Activated T-helper 2 cell treated with anti-CD3 and anti-CD28 coated beads, Interferon-gamma antibody, Interleukin-2, Interleukin-4, amounts not matched to agents 10 μg/mL and 5 μg/mL and 100 μg/mL, durations not matched to agents 14 hours and 24 hours and 36 hours (primary cell): ENCODE measurements at regions not wholly inside any gene's neighbourhood (a gene's known extent, or its start where the extent isn't known, plus 50 kb on each side); places are given as distances from the start of the nearest gene placed in this dataset.

Experiments
- DNase-seq: peaks from one replicate; pipeline ENCODE4 v3.0.0; 2021; ENCODE audit warnings: low spot score
- H3K27ac Mint-ChIP-seq: one replicate; pipeline ENCODE4 v1.8.0; 2021; ENCODE audit warnings: mixed read lengths
- H3K27me3 Mint-ChIP-seq: one replicate; pipeline ENCODE4 v1.8.0; 2021; ENCODE audit warnings: low read depth, mixed read lengths
- H3K36me3 Mint-ChIP-seq: one replicate; pipeline ENCODE4 v1.8.0; 2021; ENCODE audit warnings: low read depth, mixed read lengths
- H3K4me1 Mint-ChIP-seq: one replicate; pipeline ENCODE4 v1.8.0; 2021; ENCODE audit warnings: low read depth, mixed read lengths
- H3K4me3 Mint-ChIP-seq: one replicate; pipeline ENCODE4 v1.8.0; 2021; ENCODE audit warnings: low read depth, mild to moderate bottlenecking, moderate library complexity, mixed read lengths
- H3K9me3 Mint-ChIP-seq: one replicate; pipeline ENCODE4 v1.8.0; 2021; ENCODE audit warnings: mixed read lengths
- intact Hi-C: fragments of 100-400 bp; cut with micrococcal nuclease; formaldehyde crosslinking; loops from one replicate; pipeline ENCODE4 v1.15.1; 2023

- Mint-ChIP-seq H3K36me3 (no peaks in the 10 kb centered on the region), H3K4me3 (no peak overlapping the region), H3K27ac (no peak overlapping the region), H3K9me3 (no peaks in the 10 kb centered on the region), H3K27me3 (no peaks in the 10 kb centered on the region), H3K4me1 (no peaks in the 10 kb centered on the region)
- intact Hi-C loops = no loop called here
- no peak for DNase-seq
Measured at GRCh38 chr11:23679041-23679440, 817.8 kb upstream of the LUZP2 start.

GRCh38 chr11:23679981-23680380 is 816.9 kb upstream of the LUZP2 start:
- Mint-ChIP-seq H3K4me3 (no peak overlapping the region), H3K4me1 (no peaks in the 10 kb centered on the region), H3K27me3 (no peaks in the 10 kb centered on the region), H3K27ac (no peak overlapping the region), H3K36me3 (no peaks in the 10 kb centered on the region), H3K9me3 (no peaks in the 10 kb centered on the region)
- DNase-seq = no peak
- intact Hi-C loops = no loop called here

- Mint-ChIP-seq H3K27ac (no peak overlapping the region), H3K9me3 (no peaks in the 10 kb centered on the region), H3K4me3 (no peak overlapping the region), H3K36me3 (no peaks in the 10 kb centered on the region), H3K4me1 (no peaks in the 10 kb centered on the region), H3K27me3 (no peaks in the 10 kb centered on the region)
- DNase-seq = no peak
- intact Hi-C loops = no loop called here
Measured at GRCh38 chr11:23680488-23681230, 816.2 kb upstream of the LUZP2 start.

GRCh38 chr11:23684701-23685100 is 812.2 kb upstream of the LUZP2 start:
- Mint-ChIP-seq H3K36me3 (no peaks in the 10 kb centered on the region), H3K27ac (no peak overlapping the region), H3K4me1 (no peaks in the 10 kb centered on the region), H3K27me3 (no peaks in the 10 kb centered on the region), H3K4me3 (no peak overlapping the region), H3K9me3 (no peaks in the 10 kb centered on the region)
- DNase-seq = no peak
- intact Hi-C loops = no loop called here

- no peak overlapping the region for H3K4me3 Mint-ChIP-seq
- no peaks in the 10 kb centered on the region for H3K36me3 Mint-ChIP-seq
- H3K27ac Mint-ChIP-seq = no peak overlapping the region
- intact Hi-C loops = no loop called here
- H3K4me1 Mint-ChIP-seq = no peaks in the 10 kb centered on the region
- no peak for DNase-seq
- no peaks in the 10 kb centered on the region for H3K27me3 Mint-ChIP-seq
- H3K9me3 Mint-ChIP-seq = peaks cover 4% of the 10 kb centered on the region
Measured at GRCh38 chr11:23687991-23688390, 808.9 kb upstream of the LUZP2 start.

- Mint-ChIP-seq H3K4me3 (no peak overlapping the region), H3K36me3 (no peaks in the 10 kb centered on the region), H3K27me3 (no peaks in the 10 kb centered on the region), H3K9me3 (peaks cover 4% of the 10 kb centered on the region), H3K27ac (no peak overlapping the region), H3K4me1 (no peaks in the 10 kb centered on the region)
- no peak for DNase-seq
- intact Hi-C loops = no loop called here
Measured at GRCh38 chr11:23688411-23688810, 808.4 kb upstream of the LUZP2 start.

GRCh38 chr11:23688835-23689234 is 808.0 kb upstream of the LUZP2 start:
- Mint-ChIP-seq H3K27me3 (no peaks in the 10 kb centered on the region), H3K36me3 (no peaks in the 10 kb centered on the region), H3K9me3 (peaks cover 4% of the 10 kb centered on the region), H3K4me3 (no peak overlapping the region), H3K4me1 (no peaks in the 10 kb centered on the region), H3K27ac (no peak overlapping the region)
- no peak for DNase-seq
- intact Hi-C loops = no loop called here

GRCh38 chr11:23696688-23697415 is 800.0 kb upstream of the LUZP2 start:
- H3K9me3 Mint-ChIP-seq = peaks cover 4% of the 10 kb centered on the region
- H3K27me3 Mint-ChIP-seq = no peaks in the 10 kb centered on the region
- DNase-seq = no peak
- H3K36me3 Mint-ChIP-seq = no peaks in the 10 kb centered on the region
- H3K27ac Mint-ChIP-seq = no peak overlapping the region
- no peak overlapping the region for H3K4me3 Mint-ChIP-seq
- no peaks in the 10 kb centered on the region for H3K4me1 Mint-ChIP-seq
- intact Hi-C loops = no loop called here

- no peak for DNase-seq
- Mint-ChIP-seq H3K9me3 (peaks cover 10% of the 10 kb centered on the region), H3K4me1 (no peaks in the 10 kb centered on the region), H3K4me3 (no peak overlapping the region), H3K36me3 (no peaks in the 10 kb centered on the region), H3K27ac (no peak overlapping the region), H3K27me3 (no peaks in the 10 kb centered on the region)
- intact Hi-C loops = no loop called here
Measured at GRCh38 chr11:23704183-23704582, 792.7 kb upstream of the LUZP2 start.

GRCh38 chr11:23711981-23712380 is 784.9 kb upstream of the LUZP2 start:
- no peak overlapping the region for H3K27ac Mint-ChIP-seq
- no peak for DNase-seq
- intact Hi-C loops = no loop called here
- H3K4me1 Mint-ChIP-seq = no peaks in the 10 kb centered on the region
- H3K4me3 Mint-ChIP-seq = no peak overlapping the region
- no peaks in the 10 kb centered on the region for H3K36me3 Mint-ChIP-seq
- H3K9me3 Mint-ChIP-seq = peaks cover 21% of the 10 kb centered on the region
- H3K27me3 Mint-ChIP-seq = no peaks in the 10 kb centered on the region

- Mint-ChIP-seq H3K4me3 (no peak overlapping the region), H3K36me3 (no peaks in the 10 kb centered on the region), H3K4me1 (no peaks in the 10 kb centered on the region), H3K9me3 (peaks cover 16% of the 10 kb centered on the region), H3K27ac (no peak overlapping the region), H3K27me3 (no peaks in the 10 kb centered on the region)
- no peak for DNase-seq
- intact Hi-C loops = no loop called here
Measured at GRCh38 chr11:23719016-23719415, 777.8 kb upstream of the LUZP2 start.

- Mint-ChIP-seq H3K27ac (no peak overlapping the region), H3K9me3 (peaks cover 12% of the 10 kb centered on the region), H3K4me3 (no peak overlapping the region), H3K4me1 (no peaks in the 10 kb centered on the region), H3K36me3 (no peaks in the 10 kb centered on the region), H3K27me3 (no peaks in the 10 kb centered on the region)
- DNase-seq = no peak
- intact Hi-C loops = no loop called here
Measured at GRCh38 chr11:23723861-23724260, 773.0 kb upstream of the LUZP2 start.

- no peak for DNase-seq
- H3K27me3 Mint-ChIP-seq = no peaks in the 10 kb centered on the region
- peaks cover 10% of the 10 kb centered on the region for H3K9me3 Mint-ChIP-seq
- no peak overlapping the region for H3K4me3 Mint-ChIP-seq
- H3K27ac Mint-ChIP-seq = no peak overlapping the region
- no peaks in the 10 kb centered on the region for H3K4me1 Mint-ChIP-seq
- intact Hi-C loops = no loop called here
- no peaks in the 10 kb centered on the region for H3K36me3 Mint-ChIP-seq
Measured at GRCh38 chr11:23725752-23726151, 771.1 kb upstream of the LUZP2 start.
